ENCODE measurements at regions not wholly inside any gene's neighbourhood (a gene's known extent, or its start where the extent isn't known, plus 50 kb on each side); places are given as distances from the start of the nearest gene placed in this dataset.

DNA sequence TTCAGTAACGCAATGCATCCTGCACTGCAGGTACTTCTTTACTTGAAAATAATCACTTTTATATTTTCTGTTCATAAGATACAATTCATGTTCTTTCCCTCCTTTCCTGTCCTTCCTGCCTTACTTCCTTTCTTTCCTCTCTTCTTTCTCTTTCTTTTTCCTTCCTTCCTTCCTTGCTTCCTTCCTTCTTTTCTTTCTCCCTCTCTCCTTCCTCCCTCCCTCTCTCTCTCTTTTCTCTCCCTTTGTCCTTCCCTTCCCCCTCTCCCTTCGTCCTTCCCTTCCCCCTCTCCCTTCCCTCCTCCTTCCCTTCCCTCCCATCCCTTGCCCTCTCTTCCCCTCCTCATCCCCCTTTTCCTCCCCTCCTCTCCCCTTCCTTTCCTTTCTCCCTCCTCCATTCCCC is 227.8 kb upstream of the KLF6 start:
- H3K4me1 ChIP-seq: peaks cover 0 to 6% of the 10 kb centered on the region in 2 donors
- H3K36me3 ChIP-seq: no peaks in the 10 kb centered on the region
- TF ChIP-seq, protein P1, sequence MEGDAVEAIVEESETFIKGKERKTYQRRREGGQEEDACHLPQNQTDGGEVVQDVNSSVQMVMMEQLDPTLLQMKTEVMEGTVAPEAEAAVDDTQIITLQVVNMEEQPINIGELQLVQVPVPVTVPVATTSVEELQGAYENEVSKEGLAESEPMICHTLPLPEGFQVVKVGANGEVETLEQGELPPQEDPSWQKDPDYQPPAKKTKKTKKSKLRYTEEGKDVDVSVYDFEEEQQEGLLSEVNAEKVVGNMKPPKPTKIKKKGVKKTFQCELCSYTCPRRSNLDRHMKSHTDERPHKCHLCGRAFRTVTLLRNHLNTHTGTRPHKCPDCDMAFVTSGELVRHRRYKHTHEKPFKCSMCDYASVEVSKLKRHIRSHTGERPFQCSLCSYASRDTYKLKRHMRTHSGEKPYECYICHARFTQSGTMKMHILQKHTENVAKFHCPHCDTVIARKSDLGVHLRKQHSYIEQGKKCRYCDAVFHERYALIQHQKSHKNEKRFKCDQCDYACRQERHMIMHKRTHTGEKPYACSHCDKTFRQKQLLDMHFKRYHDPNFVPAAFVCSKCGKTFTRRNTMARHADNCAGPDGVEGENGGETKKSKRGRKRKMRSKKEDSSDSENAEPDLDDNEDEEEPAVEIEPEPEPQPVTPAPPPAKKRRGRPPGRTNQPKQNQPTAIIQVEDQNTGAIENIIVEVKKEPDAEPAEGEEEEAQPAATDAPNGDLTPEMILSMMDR (IDR thresholded peaks at IDR 0.05): no peak
- H3K4me3 ChIP-seq: no peak overlapping the region
- H3K9me3 ChIP-seq: no peaks in the 10 kb centered on the region
- DNase-seq (ENCODE audit: low spot score): no peak
- H3K27me3 ChIP-seq: no peaks in the 10 kb centered on the region
- H3K27ac ChIP-seq: no peak overlapping the region

DNA sequence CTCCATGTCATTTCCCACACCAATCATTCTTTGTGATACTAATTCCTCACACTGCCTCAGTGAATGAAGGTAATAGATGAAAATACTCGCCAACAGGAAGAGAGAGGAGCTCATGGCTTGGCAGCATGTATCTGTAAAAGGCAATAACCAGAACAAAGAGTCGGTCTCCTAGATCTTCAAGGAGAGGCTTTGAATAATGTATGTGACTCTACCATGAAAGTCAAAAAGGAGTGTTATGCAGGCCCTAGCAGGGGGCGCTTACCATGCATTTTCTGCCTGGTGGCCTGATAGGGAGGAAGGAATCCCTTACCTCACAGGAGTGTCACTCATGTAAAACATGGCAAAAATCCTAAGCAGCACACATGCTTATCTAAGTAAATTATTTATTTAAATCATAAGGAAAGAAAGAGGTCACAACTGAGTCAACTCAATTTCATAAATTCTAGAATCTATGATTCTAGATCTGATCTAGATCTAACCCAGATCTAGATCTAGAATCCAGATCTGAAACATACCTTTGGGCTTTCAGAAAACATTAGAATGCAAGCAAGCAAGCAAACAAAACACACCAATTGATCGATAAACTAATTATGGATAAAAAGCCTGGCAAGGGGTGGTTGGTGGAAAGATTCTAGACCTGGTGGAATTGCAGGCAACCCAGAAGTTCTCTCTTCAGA is 226.3 kb upstream of the KLF6 start:
- TF ChIP-seq, protein P1 (IDR thresholded peaks at IDR 0.05): no peak
- Histone ChIP-seq H3K27me3 (no peaks in the 10 kb centered on the region), H3K36me3 (no peaks in the 10 kb centered on the region), H3K27ac (no peak overlapping the region), H3K4me3 (no peak overlapping the region), H3K4me1 (peaks cover 0 to 6% of the 10 kb centered on the region in 2 donors), H3K9me3 (no peaks in the 10 kb centered on the region)
- no peak for DNase-seq (ENCODE audit: low spot score)

DNA sequence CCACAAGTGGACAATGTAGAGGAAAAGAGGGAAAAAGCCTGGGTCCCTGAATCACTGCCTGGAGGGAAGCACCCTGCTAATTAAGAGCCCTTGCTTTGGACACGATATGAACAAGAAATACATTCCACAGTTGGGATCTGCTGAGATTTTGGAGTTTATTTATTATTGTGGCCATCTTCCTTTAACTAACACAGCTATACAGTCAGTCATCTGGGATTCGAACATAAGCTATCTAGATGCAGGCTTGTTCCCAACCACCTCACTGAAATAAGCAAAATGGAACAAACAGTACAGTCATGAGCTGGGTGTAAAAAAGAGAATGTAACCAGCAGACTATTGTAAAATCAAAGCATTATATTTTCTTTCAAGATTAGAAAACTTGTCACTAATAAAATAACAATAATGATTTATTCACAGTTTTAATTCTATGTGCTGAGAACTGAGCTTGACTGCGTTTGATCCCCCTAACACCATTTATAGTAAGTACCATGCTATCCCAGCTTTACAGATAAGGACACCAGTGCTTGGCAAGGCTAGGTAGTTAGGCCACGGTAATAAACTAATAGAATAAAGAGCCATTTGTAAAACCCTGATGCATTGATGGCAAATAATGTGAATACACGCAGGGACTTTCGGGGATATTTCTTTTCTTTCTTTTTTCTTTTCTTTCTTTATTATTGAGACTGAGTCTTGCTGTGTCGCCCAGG is 223.8 kb upstream of the KLF6 start:
- no peak for DNase-seq (ENCODE audit: low spot score)
- no peaks in the 10 kb centered on the region for H3K27me3 ChIP-seq
- H3K4me3 ChIP-seq: no peak overlapping the region
- H3K27ac ChIP-seq: no peak overlapping the region
- TF ChIP-seq, protein P1 (IDR thresholded peaks at IDR 0.05): no peak
- no peaks in the 10 kb centered on the region for H3K9me3 ChIP-seq
- peaks cover 0 to 4% of the 10 kb centered on the region in 2 donors for H3K4me1 ChIP-seq
- H3K36me3 ChIP-seq: no peaks in the 10 kb centered on the region

DNA sequence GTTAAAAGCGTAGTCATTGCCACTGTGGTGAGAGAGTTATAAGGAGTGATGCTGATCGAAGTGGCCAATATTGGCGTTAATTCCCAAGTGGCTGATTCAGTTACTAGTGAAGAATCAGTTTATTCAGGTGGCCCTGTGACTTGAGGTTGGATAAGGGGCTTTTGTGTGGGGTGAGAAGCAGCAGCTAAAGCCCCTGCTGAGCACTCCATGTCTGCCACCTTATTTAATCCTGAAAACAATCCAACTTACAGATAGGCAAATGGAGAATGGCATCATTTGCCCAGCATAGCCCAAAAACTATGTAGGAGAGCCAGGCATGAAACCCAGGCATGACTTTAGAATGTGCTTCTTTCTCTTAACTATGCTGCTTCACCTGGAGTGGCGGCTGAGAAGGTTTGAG is 222.8 kb upstream of the KLF6 start:
- TF ChIP-seq, protein P1 (IDR thresholded peaks at IDR 0.05): no peak
- H3K27me3 ChIP-seq: no peaks in the 10 kb centered on the region
- DNase-seq (ENCODE audit: low spot score): no peak
- H3K27ac ChIP-seq: no peak overlapping the region
- no peaks in the 10 kb centered on the region for H3K36me3 ChIP-seq
- no peaks in the 10 kb centered on the region for H3K4me1 ChIP-seq
- no peak overlapping the region for H3K4me3 ChIP-seq
- H3K9me3 ChIP-seq: no peaks in the 10 kb centered on the region

DNA sequence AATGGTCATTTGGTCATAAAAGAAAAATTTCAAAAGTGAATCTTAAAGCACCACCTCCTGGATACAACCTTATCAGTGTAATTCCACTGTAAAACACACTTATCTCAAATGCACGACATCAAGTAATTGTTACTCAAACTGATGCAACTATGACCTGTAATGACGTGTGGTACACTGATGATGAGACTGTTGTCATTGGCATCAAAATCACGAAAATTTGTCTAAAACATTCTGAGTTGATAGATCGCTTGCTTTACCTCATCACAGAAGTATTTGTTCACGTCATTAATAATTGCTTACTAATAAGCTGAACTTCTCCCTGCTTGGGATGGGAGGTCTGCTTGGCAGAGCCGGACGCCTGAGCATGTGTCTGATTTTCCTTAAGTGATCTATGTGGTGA is 221.8 kb upstream of the KLF6 start:
- no peak for DNase-seq (ENCODE audit: low spot score)
- TF ChIP-seq, protein P1 (IDR thresholded peaks at IDR 0.05): no peak
- no peaks in the 10 kb centered on the region for H3K27me3 ChIP-seq
- H3K27ac ChIP-seq: no peak overlapping the region
- no peaks in the 10 kb centered on the region for H3K4me1 ChIP-seq
- H3K9me3 ChIP-seq: no peaks in the 10 kb centered on the region
- no peak overlapping the region for H3K4me3 ChIP-seq
- no peaks in the 10 kb centered on the region for H3K36me3 ChIP-seq

Data from right atrium auricular region (tissue), 2 donors.